HEK293 (cell line): ENCODE measurements at regions not wholly inside any gene's neighbourhood (a gene's known extent, or its start where the extent isn't known, plus 50 kb on each side); places are given as distances from the start of the nearest gene placed in this dataset.

ENCODE experiments used
- CTCF ChIA-PET: fragments of 350-600 bp; formaldehyde crosslinking; extraction: SDS; loops from one replicate; lab custom pipeline; 2021; ENCODE audit warnings: antibody characterized with exemption; lab: Yijun Ruan, JAX
- POLR2A ChIA-PET: fragments of 300-600 bp; formaldehyde crosslinking; extraction: SDS; loops from one replicate; lab custom pipeline; 2020; ENCODE audit warnings: antibody characterized with exemption, inconsistent platforms; lab: Yijun Ruan, JAX
- H3K27ac ChIP-seq: fragments of 200-500 bp; sonication (Bioruptor generic); 2 replicates; pipeline ENCODE4 v1.5.1; 2014; ENCODE audit warnings: low read depth, low read length, control low read depth, inconsistent platforms; ENCODE audit errors: extremely low read depth
- H3K36me3 ChIP-seq, 2 experiments: fragments of 200-500 bp in 1 of 2; sonication (Bioruptor generic) in 1 of 2; 1 replicate in 1 of 2; 2 replicates in 1 of 2; pipeline ENCODE4 v1.5.1; 2014 to 2017; ENCODE audit warnings: inconsistent platforms in 2 of 2, low read length in 2 of 2; ENCODE audit not compliant: control insufficient read depth in 2 of 2, insufficient read depth in 1 of 2
- H3K4me1 ChIP-seq: fragments of 200-500 bp; sonication (Bioruptor generic); 2 replicates; pipeline ENCODE4 v1.5.1; 2014; ENCODE audit warnings: mild to moderate bottlenecking, low read length, inconsistent platforms; ENCODE audit not compliant: control insufficient read depth, insufficient read depth
- H3K4me3 ChIP-seq: 2 replicates; pipeline ENCODE4 v1.5.1; 2011; ENCODE audit warnings: low read depth, mild to moderate bottlenecking, control low read depth, low read length, moderate library complexity
- H3K9me3 ChIP-seq: fragments of 200-500 bp; sonication (Bioruptor generic); 2 replicates; pipeline ENCODE4 v1.5.1; 2014; ENCODE audit warnings: low read depth, low read length, inconsistent platforms; ENCODE audit not compliant: control insufficient read depth, insufficient read depth
- GFI1B ChIP-seq: fragments of 450-650 bp; formaldehyde crosslinking; IDR thresholded peaks from 2 replicates; pipeline ENCODE4 v1.5.1; 2016; ENCODE audit warnings: missing biosample characterization, missing genetic modification characterization
- IKZF3 ChIP-seq: fragments of 450-650 bp; IDR thresholded peaks from 2 replicates; pipeline ENCODE4 v1.5.0; 2018; ENCODE audit warnings: missing biosample characterization, mild to moderate bottlenecking, missing genetic modification characterization, moderate library complexity
- KLF7 ChIP-seq: fragments of 450-650 bp; formaldehyde crosslinking; IDR thresholded peaks from 2 replicates; pipeline ENCODE4 v1.5.1; 2016; ENCODE audit warnings: missing biosample characterization, missing genetic modification characterization, borderline replicate concordance
- MZF1 ChIP-seq: fragments of 450-650 bp; formaldehyde crosslinking; IDR thresholded peaks from 2 replicates; pipeline ENCODE4 v1.5.1; 2017; ENCODE audit warnings: missing biosample characterization, missing genetic modification characterization, borderline replicate concordance
- SETDB1 ChIP-seq: IDR thresholded peaks from one replicate; pipeline ENCODE4 v1.6.1; 2017; ENCODE audit warnings: mild to moderate bottlenecking, low read length, moderate library complexity, mixed read lengths; ENCODE audit not compliant: insufficient read length
- SP2 ChIP-seq: fragments of 450-650 bp; formaldehyde crosslinking; IDR thresholded peaks from 2 replicates; pipeline ENCODE4 v1.5.1; 2016; ENCODE audit warnings: missing biosample characterization, missing genetic modification characterization
- SP7 ChIP-seq: fragments of 450-650 bp; formaldehyde crosslinking; IDR thresholded peaks from 2 replicates; pipeline ENCODE4 v1.5.1; 2016; ENCODE audit warnings: missing biosample characterization, missing genetic modification characterization
- ZBTB21 ChIP-seq: fragments of 450-650 bp; formaldehyde crosslinking; IDR thresholded peaks from 2 replicates; pipeline ENCODE4 v1.5.1; 2017; ENCODE audit warnings: missing biosample characterization, missing genetic modification characterization
- ZIC2 ChIP-seq: fragments of 450-650 bp; formaldehyde crosslinking; IDR thresholded peaks from 2 replicates; pipeline ENCODE4 v1.5.1; 2016; ENCODE audit warnings: missing biosample characterization, missing genetic modification characterization
- ZNF132 ChIP-seq: fragments of 450-650 bp; formaldehyde crosslinking; IDR thresholded peaks from 2 replicates; pipeline ENCODE4 v1.5.1; 2017; ENCODE audit warnings: missing biosample characterization, missing genetic modification characterization, borderline replicate concordance
- ZNF174 ChIP-seq: fragments of 450-650 bp; formaldehyde crosslinking; IDR thresholded peaks from 2 replicates; pipeline ENCODE4 v1.5.0; 2017; ENCODE audit warnings: missing biosample characterization, mild to moderate bottlenecking, missing genetic modification characterization
- ZNF354C ChIP-seq: fragments of 450-650 bp; formaldehyde crosslinking; IDR thresholded peaks from 2 replicates; pipeline ENCODE4 v1.5.1; 2016; ENCODE audit warnings: missing biosample characterization, missing genetic modification characterization, low read depth, borderline replicate concordance
- ZNF426 ChIP-seq: fragments of 450-650 bp; formaldehyde crosslinking; IDR thresholded peaks from 2 replicates; pipeline ENCODE4 v1.5.1; 2017; ENCODE audit warnings: missing biosample characterization, missing genetic modification characterization, mild to moderate bottlenecking, inconsistent platforms, moderate library complexity
- ZNF521 ChIP-seq: fragments of 450-650 bp; formaldehyde crosslinking; IDR thresholded peaks from 2 replicates; pipeline ENCODE4 v1.5.1; 2017; ENCODE audit warnings: missing biosample characterization, mild to moderate bottlenecking, missing genetic modification characterization
- ZNF530 ChIP-seq: fragments of 450-650 bp; formaldehyde crosslinking; IDR thresholded peaks from 2 replicates; pipeline ENCODE4 v1.5.1; 2016; ENCODE audit warnings: low read depth, missing biosample characterization, missing genetic modification characterization
- ZNF548 ChIP-seq: fragments of 450-650 bp; formaldehyde crosslinking; IDR thresholded peaks from 2 replicates; pipeline ENCODE4 v1.5.1; 2016; ENCODE audit warnings: missing biosample characterization, missing genetic modification characterization
- ZNF600 ChIP-seq: fragments of 450-650 bp; formaldehyde crosslinking; IDR thresholded peaks from 2 replicates; pipeline ENCODE4 v1.5.1; 2016; ENCODE audit warnings: missing biosample characterization, missing genetic modification characterization
- ZNF621 ChIP-seq: fragments of 450-650 bp; formaldehyde crosslinking; IDR thresholded peaks from 2 replicates; pipeline ENCODE4 v1.5.1; 2017; ENCODE audit warnings: missing biosample characterization, missing genetic modification characterization
- ZNF654 ChIP-seq: fragments of 450-650 bp; formaldehyde crosslinking; IDR thresholded peaks from 2 replicates; pipeline ENCODE4 v1.5.1; 2016; ENCODE audit warnings: low read depth, missing biosample characterization, missing genetic modification characterization
- ZNF664 ChIP-seq: fragments of 450-650 bp; formaldehyde crosslinking; IDR thresholded peaks from 2 replicates; pipeline ENCODE4 v1.5.1; 2016; ENCODE audit warnings: missing biosample characterization, missing genetic modification characterization
- ZNF768 ChIP-seq: fragments of 450-650 bp; formaldehyde crosslinking; IDR thresholded peaks from 2 replicates; pipeline ENCODE4 v1.5.1; 2018; ENCODE audit warnings: missing biosample characterization, mild to moderate bottlenecking, missing genetic modification characterization
- ZNF777 ChIP-seq: fragments of 450-650 bp; formaldehyde crosslinking; IDR thresholded peaks from 2 replicates; pipeline ENCODE4 v1.5.1; 2017; ENCODE audit warnings: missing biosample characterization, missing genetic modification characterization, borderline replicate concordance
- ZNF785 ChIP-seq: fragments of 450-650 bp; formaldehyde crosslinking; IDR thresholded peaks from 2 replicates; pipeline ENCODE4 v1.5.1; 2016; ENCODE audit warnings: missing biosample characterization, missing genetic modification characterization
- ZNF791 ChIP-seq: fragments of 450-650 bp; formaldehyde crosslinking; IDR thresholded peaks from 2 replicates; pipeline ENCODE4 v1.5.1; 2016; ENCODE audit warnings: missing biosample characterization, missing genetic modification characterization
- ZNF837 ChIP-seq: fragments of 450-650 bp; formaldehyde crosslinking; IDR thresholded peaks from 2 replicates; pipeline ENCODE4 v1.5.1; 2016; ENCODE audit warnings: missing biosample characterization, missing genetic modification characterization
- ZSCAN4 ChIP-seq: fragments of 450-650 bp; formaldehyde crosslinking; IDR thresholded peaks from 2 replicates; pipeline ENCODE4 v1.5.1; 2017; ENCODE audit warnings: missing biosample characterization, missing genetic modification characterization
- TF ChIP-seq, protein P1 (sequence below): fragments of 450-650 bp; formaldehyde crosslinking; IDR thresholded peaks from 2 replicates; pipeline ENCODE4 v1.5.1; 2016; ENCODE audit warnings: missing biosample characterization, missing genetic modification characterization
- TF ChIP-seq, protein P2 (sequence below): sonication (generic); formaldehyde crosslinking; IDR thresholded peaks from 2 replicates; pipeline ENCODE4 v1.8.1; 2022; ENCODE audit warnings: mild to moderate bottlenecking, moderate library complexity, missing genetic modification reagents

GRCh38 chr14:59069163-59069854, 119.2 kb upstream of the DAAM1 start:
- H3K27ac ChIP-seq, result no peak overlapping the region
- ChIA-PET POLR2A (no interaction called here), CTCF (interaction anchor here (1.4 kb wide), 1 partner anchor 568 kb away, joined by 3 read pairs; no protein-coding TSS in a partner anchor)
- H3K36me3 ChIP-seq, result no peaks in the 10 kb centered on the region
- TF ChIP-seq ZNF354C (tag by site-specific recombination) (no peak), ZNF837 (tag by site-specific recombination) (no peak)
- TF ChIP-seq, protein P1, sequence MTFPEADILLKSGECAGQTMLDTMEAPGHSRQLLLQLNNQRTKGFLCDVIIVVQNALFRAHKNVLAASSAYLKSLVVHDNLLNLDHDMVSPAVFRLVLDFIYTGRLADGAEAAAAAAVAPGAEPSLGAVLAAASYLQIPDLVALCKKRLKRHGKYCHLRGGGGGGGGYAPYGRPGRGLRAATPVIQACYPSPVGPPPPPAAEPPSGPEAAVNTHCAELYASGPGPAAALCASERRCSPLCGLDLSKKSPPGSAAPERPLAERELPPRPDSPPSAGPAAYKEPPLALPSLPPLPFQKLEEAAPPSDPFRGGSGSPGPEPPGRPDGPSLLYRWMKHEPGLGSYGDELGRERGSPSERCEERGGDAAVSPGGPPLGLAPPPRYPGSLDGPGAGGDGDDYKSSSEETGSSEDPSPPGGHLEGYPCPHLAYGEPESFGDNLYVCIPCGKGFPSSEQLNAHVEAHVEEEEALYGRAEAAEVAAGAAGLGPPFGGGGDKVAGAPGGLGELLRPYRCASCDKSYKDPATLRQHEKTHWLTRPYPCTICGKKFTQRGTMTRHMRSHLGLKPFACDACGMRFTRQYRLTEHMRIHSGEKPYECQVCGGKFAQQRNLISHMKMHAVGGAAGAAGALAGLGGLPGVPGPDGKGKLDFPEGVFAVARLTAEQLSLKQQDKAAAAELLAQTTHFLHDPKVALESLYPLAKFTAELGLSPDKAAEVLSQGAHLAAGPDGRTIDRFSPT (tag by site-specific recombination), result no peak
- H3K9me3 ChIP-seq, result no peaks in the 10 kb centered on the region
- no peak overlapping the region for H3K4me3 ChIP-seq
- H3K4me1 ChIP-seq, result no peaks in the 10 kb centered on the region

GRCh38 chr14:59075506-59075905, 113.0 kb upstream of the DAAM1 start:
- TF ChIP-seq ZNF621 (tag by site-specific recombination) (no peak), IKZF3 (tag by site-specific recombination) (no peak), ZNF600 (tag by site-specific recombination) (no peak), ZNF664 (tag by site-specific recombination) (no peak), MZF1 (tag by site-specific recombination) (no peak), ZNF426 (no peak), SP7 (no peak), ZNF837 (tag by site-specific recombination) (no peak), ZNF354C (tag by site-specific recombination) (no peak), ZBTB21 (tag by site-specific recombination) (no peak), ZNF777 (tag by site-specific recombination) (no peak), GFI1B (tag by site-specific recombination) (no peak), ZNF791 (tag by site-specific recombination) (no peak)
- TF ChIP-seq, all 188 proteins: peak for 0
- H3K36me3 ChIP-seq, result no peaks in the 10 kb centered on the region
- ChIA-PET POLR2A (no interaction called here), CTCF (no interaction called here)
- H3K4me3 ChIP-seq, result no peak overlapping the region
- no peaks in the 10 kb centered on the region for H3K4me1 ChIP-seq
- H3K9me3 ChIP-seq, result no peaks in the 10 kb centered on the region
- H3K27ac ChIP-seq, result no peak overlapping the region

- Histone ChIP-seq H3K36me3 (no peaks in the 10 kb centered on the region), H3K27ac (no peak overlapping the region), H3K4me1 (no peaks in the 10 kb centered on the region), H3K9me3 (no peaks in the 10 kb centered on the region), H3K4me3 (no peak overlapping the region)
- POLR2A ChIA-PET, result no interaction called here
- CTCF ChIA-PET, result interaction anchor here (0.9 to 1.6 kb wide), 2 partner anchors 13 to 26 kb away, joined by 3 to 6 read pairs; no protein-coding TSS in a partner anchor
- TF ChIP-seq ZSCAN4 (no peak), ZNF548 (no peak), ZNF521 (tag by site-specific recombination) (no peak), ZNF174 (tag by site-specific recombination) (no peak), SETDB1 (no peak), ZNF785 (tag by site-specific recombination) (no peak), ZNF654 (no peak), ZNF132 (no peak), ZNF768 (tag by site-specific recombination) (no peak), SP2 (tag by site-specific recombination) (no peak), KLF7 (tag by site-specific recombination) (no peak), ZIC2 (tag by site-specific recombination) (no peak), ZNF530 (no peak)
- TF ChIP-seq, protein P2, sequence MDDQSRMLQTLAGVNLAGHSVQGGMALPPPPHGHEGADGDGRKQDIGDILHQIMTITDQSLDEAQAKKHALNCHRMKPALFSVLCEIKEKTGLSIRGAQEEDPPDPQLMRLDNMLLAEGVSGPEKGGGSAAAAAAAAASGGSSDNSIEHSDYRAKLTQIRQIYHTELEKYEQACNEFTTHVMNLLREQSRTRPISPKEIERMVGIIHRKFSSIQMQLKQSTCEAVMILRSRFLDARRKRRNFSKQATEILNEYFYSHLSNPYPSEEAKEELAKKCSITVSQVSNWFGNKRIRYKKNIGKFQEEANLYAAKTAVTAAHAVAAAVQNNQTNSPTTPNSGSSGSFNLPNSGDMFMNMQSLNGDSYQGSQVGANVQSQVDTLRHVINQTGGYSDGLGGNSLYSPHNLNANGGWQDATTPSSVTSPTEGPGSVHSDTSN, result no peak
These were observed 106.7 kb upstream of the DAAM1 start for GRCh38 chr14:59081720-59082119.
